ENCODE measurements at regions not wholly inside any gene's neighbourhood (a gene's known extent, or its start where the extent isn't known, plus 50 kb on each side); places are given as distances from the start of the nearest gene placed in this dataset.

- TF ChIP-seq EZH2 (IDR thresholded peaks at IDR 0.05) (no peak), POLR2AphosphoS5 (IDR thresholded peaks at IDR 0.05; ENCODE audit: borderline replicate concordance, low read depth, low read length) (no peak), FOXP2 (optimal IDR thresholded peaks at IDR 0.05; ENCODE audit: control extremely low read depth, extremely low read length, insufficient read depth) (no peak)
These were observed 359.8 kb upstream of the SETBP1 start for GRCh38 chr18:44320619-44321460.

Measured in SK-N-MC (cell line).